Activated CD4-positive, alpha-beta T cell treated with anti-CD3 and anti-CD28 coated beads for 36 hours (primary cell): ENCODE measurements at regions not wholly inside any gene's neighbourhood (a gene's known extent, or its start where the extent isn't known, plus 50 kb on each side); places are given as distances from the start of the nearest gene placed in this dataset.
"Not testable (repeated sequence)": the region's sequence is repeated elsewhere in the genome, so short reads cannot be mapped to it uniquely, and the experiment has no call there.

Experiments
- ATAC-seq: fragments of 200-7000 bp; cut with Tn5 transposase; one replicate; pipeline ENCODE4 v1.10.0; 2021; ENCODE audit warnings: mild to moderate bottlenecking, moderate library complexity
- CTCF ChIA-PET: fragments of 350-600 bp; sonication (Branson Sonifier 250); formaldehyde crosslinking; loops from one replicate; lab custom pipeline; 2021; ENCODE audit warnings: antibody characterized with exemption; lab: Charles Lee
- POLR2A ChIA-PET: fragments of 350-600 bp; sonication (Branson Sonifier 250); formaldehyde crosslinking; loops from one replicate; lab custom pipeline; 2021; ENCODE audit warnings: antibody characterized with exemption, inconsistent platforms; lab: Charles Lee
- DNase-seq: peaks from one replicate; pipeline ENCODE4 v3.0.0-alpha.2; 2020
- H3K27ac Mint-ChIP-seq: one replicate; pipeline ENCODE4 v1.8.0; 2021; ENCODE audit warnings: mixed read lengths
- H3K27me3 Mint-ChIP-seq: one replicate; pipeline ENCODE4 v1.8.0; 2021; ENCODE audit warnings: mixed read lengths
- H3K36me3 Mint-ChIP-seq: one replicate; pipeline ENCODE4 v1.8.0; 2021; ENCODE audit warnings: low read depth, mixed read lengths
- H3K4me1 Mint-ChIP-seq: one replicate; pipeline ENCODE4 v1.8.0; 2021; ENCODE audit warnings: mixed read lengths
- H3K4me3 Mint-ChIP-seq: one replicate; pipeline ENCODE4 v1.8.0; 2021; ENCODE audit warnings: mild to moderate bottlenecking, moderate library complexity, mixed read lengths
- H3K9me3 Mint-ChIP-seq: one replicate; pipeline ENCODE4 v1.8.0; 2021; ENCODE audit warnings: low read depth, mixed read lengths
- intact Hi-C, 2 experiments: fragments of 100-400 bp; cut with DNase I in 1 of 2; cut with micrococcal nuclease in 1 of 2; formaldehyde crosslinking; loops; one replicate each; pipeline versions ENCODE4 v1.14.2 to v1.15.1; 2022 to 2024; cut with DNase I, micrococcal nuclease

- H3K36me3 Mint-ChIP-seq = no peaks in the 10 kb centered on the region
- CTCF ChIA-PET = interaction anchor here (0.8 kb wide), 1 partner anchor 236 kb away, joined by 3 read pairs; no protein-coding TSS in a partner anchor
- H3K9me3 Mint-ChIP-seq = no peaks in the 10 kb centered on the region
- no peak for ATAC-seq
- no peak for DNase-seq
- POLR2A ChIA-PET = no interaction called here
- H3K27ac Mint-ChIP-seq = no peak overlapping the region
- peaks cover 2% of the 10 kb centered on the region for H3K27me3 Mint-ChIP-seq
- H3K4me3 Mint-ChIP-seq = no peak overlapping the region
- H3K4me1 Mint-ChIP-seq = no peaks in the 10 kb centered on the region
- intact Hi-C loops = no loop called here
Measured at GRCh38 chr4:57324673-57325307, 214.6 kb upstream of the IGFBP7 start.

GRCh38 chr4:57320849-57321248 lies 210.7 kb upstream of the IGFBP7 start:
- H3K27me3 Mint-ChIP-seq = no peaks in the 10 kb centered on the region
- H3K4me1 Mint-ChIP-seq = no peaks in the 10 kb centered on the region
- H3K9me3 Mint-ChIP-seq = no peaks in the 10 kb centered on the region
- H3K4me3 Mint-ChIP-seq = no peak overlapping the region
- ChIA-PET CTCF (no interaction called here), POLR2A (no interaction called here)
- no peak for ATAC-seq
- no peak for DNase-seq
- no peak overlapping the region for H3K27ac Mint-ChIP-seq
- H3K36me3 Mint-ChIP-seq = no peaks in the 10 kb centered on the region
- intact Hi-C loops = loop anchor here in 1 of 2 experiments (1.0 kb wide), 1 partner anchor 23 kb away; no protein-coding TSS in a partner anchor

GRCh38 chr4:57320217-57320616 lies 210.0 kb upstream of the IGFBP7 start:
- no peak for ATAC-seq

GRCh38 chr4:57318703-57319102 lies 208.5 kb upstream of the IGFBP7 start:
- peaks cover under 1% of the 10 kb centered on the region for H3K27me3 Mint-ChIP-seq
- H3K36me3 Mint-ChIP-seq = no peaks in the 10 kb centered on the region
- H3K9me3 Mint-ChIP-seq = no peaks in the 10 kb centered on the region
- no peak overlapping the region for H3K4me3 Mint-ChIP-seq
- ATAC-seq (no peak), DNase-seq (no peak)
- ChIA-PET POLR2A (no interaction called here), CTCF (no interaction called here)
- H3K4me1 Mint-ChIP-seq = no peaks in the 10 kb centered on the region
- no peak overlapping the region for H3K27ac Mint-ChIP-seq
- intact Hi-C loops = no loop called here

More at GRCh38 chr4:57320217-57320616, 210.0 kb upstream of the IGFBP7 start:
- POLR2A ChIA-PET = no interaction called here
- no peaks in the 10 kb centered on the region for H3K4me1 Mint-ChIP-seq
- CTCF ChIA-PET = no interaction called here
- no peaks in the 10 kb centered on the region for H3K27me3 Mint-ChIP-seq
- no peak overlapping the region for H3K4me3 Mint-ChIP-seq
- DNase-seq = no peak
- H3K36me3 Mint-ChIP-seq = no peaks in the 10 kb centered on the region
- H3K27ac Mint-ChIP-seq = no peak overlapping the region
- intact Hi-C loops = loop anchor here in 1 of 2 experiments (1.0 kb wide), 1 partner anchor 24 kb away; no protein-coding TSS in a partner anchor
- no peaks in the 10 kb centered on the region for H3K9me3 Mint-ChIP-seq

- peaks cover 2% of the 10 kb centered on the region for H3K9me3 Mint-ChIP-seq
- ATAC-seq (no peak), DNase-seq (no peak)
- no peaks in the 10 kb centered on the region for H3K36me3 Mint-ChIP-seq
- POLR2A ChIA-PET = no interaction called here
- H3K27ac Mint-ChIP-seq = no peak overlapping the region
- intact Hi-C loops = no loop called here
- CTCF ChIA-PET = no interaction called here
- H3K4me1 Mint-ChIP-seq = no peaks in the 10 kb centered on the region
- H3K27me3 Mint-ChIP-seq = peaks cover 3% of the 10 kb centered on the region
- H3K4me3 Mint-ChIP-seq = no peak overlapping the region
Measured at GRCh38 chr4:57314636-57315035, 204.5 kb upstream of the IGFBP7 start.

- no peaks in the 10 kb centered on the region for H3K4me1 Mint-ChIP-seq
- intact Hi-C loops = no loop called here
- ChIA-PET POLR2A (no interaction called here), CTCF (no interaction called here)
- no peaks in the 10 kb centered on the region for H3K36me3 Mint-ChIP-seq
- H3K9me3 Mint-ChIP-seq = peaks cover 2% of the 10 kb centered on the region
- H3K27me3 Mint-ChIP-seq = peaks cover 5% of the 10 kb centered on the region
- no peak overlapping the region for H3K27ac Mint-ChIP-seq
- no peak overlapping the region for H3K4me3 Mint-ChIP-seq
- ATAC-seq (no peak), DNase-seq (no peak)
Measured at GRCh38 chr4:57312296-57312695, 202.1 kb upstream of the IGFBP7 start.

- no peak overlapping the region for H3K27ac Mint-ChIP-seq
- H3K27me3 Mint-ChIP-seq = peaks cover 7% of the 10 kb centered on the region
Measured at GRCh38 chr4:57309658-57310057, 199.5 kb upstream of the IGFBP7 start.

GRCh38 chr4:57308301-57308700 lies 198.1 kb upstream of the IGFBP7 start:
- intact Hi-C loops = no loop called here
- ATAC-seq (no peak), DNase-seq (no peak)
- H3K9me3 Mint-ChIP-seq = peaks cover 2% of the 10 kb centered on the region
- CTCF ChIA-PET = no interaction called here
- no peaks in the 10 kb centered on the region for H3K36me3 Mint-ChIP-seq
- no peak overlapping the region for H3K4me3 Mint-ChIP-seq
- H3K27me3 Mint-ChIP-seq = peaks cover 5% of the 10 kb centered on the region
- POLR2A ChIA-PET = no interaction called here
- no peak overlapping the region for H3K27ac Mint-ChIP-seq
- H3K4me1 Mint-ChIP-seq = no peaks in the 10 kb centered on the region

More at GRCh38 chr4:57309658-57310057, 199.5 kb upstream of the IGFBP7 start:
- ATAC-seq (no peak), DNase-seq (no peak)
- ChIA-PET POLR2A (no interaction called here), CTCF (no interaction called here)
- Mint-ChIP-seq H3K4me3 (no peak overlapping the region), H3K9me3 (peaks cover 2% of the 10 kb centered on the region), H3K4me1 (no peaks in the 10 kb centered on the region), H3K36me3 (no peaks in the 10 kb centered on the region)
- intact Hi-C loops = no loop called here

- DNase-seq (no peak), ATAC-seq (no peak)
- Mint-ChIP-seq H3K27ac (no peak overlapping the region), H3K36me3 (no peaks in the 10 kb centered on the region), H3K9me3 (no peaks in the 10 kb centered on the region), H3K4me1 (no peaks in the 10 kb centered on the region), H3K4me3 (no peak overlapping the region), H3K27me3 (peaks cover 5% of the 10 kb centered on the region)
- CTCF ChIA-PET = no interaction called here
- POLR2A ChIA-PET = no interaction called here
- intact Hi-C loops = no loop called here
Measured at GRCh38 chr4:57305836-57306235, 195.7 kb upstream of the IGFBP7 start.

- CTCF ChIA-PET = interaction anchor here (1.0 to 1.4 kb wide), 2 partner anchors 25 to 140 kb away, joined by 3 read pairs; no protein-coding TSS in a partner anchor
- POLR2A ChIA-PET = no interaction called here
- intact Hi-C loops = no loop called here
- Mint-ChIP-seq H3K27me3 (peaks cover 5% of the 10 kb centered on the region), H3K4me1 (no peaks in the 10 kb centered on the region), H3K9me3 (no peaks in the 10 kb centered on the region), H3K27ac (no peak overlapping the region), H3K4me3 (no peak overlapping the region), H3K36me3 (no peaks in the 10 kb centered on the region)
- DNase-seq (no peak), ATAC-seq (no peak)
Measured at GRCh38 chr4:57303012-57303751, 193.0 kb upstream of the IGFBP7 start.

GRCh38 chr4:57300300-57300699 lies 190.1 kb upstream of the IGFBP7 start:
- intact Hi-C loops, H3K27me3 Mint-ChIP-seq, DNase-seq, H3K36me3 Mint-ChIP-seq, H3K4me3 Mint-ChIP-seq, H3K27ac Mint-ChIP-seq, H3K9me3 Mint-ChIP-seq, ATAC-seq, H3K4me1 Mint-ChIP-seq, POLR2A ChIA-PET: not testable (repeated sequence)
- CTCF ChIA-PET = interaction anchor here (0.9 kb wide), 1 partner anchor 136 kb away, joined by 8 read pairs; no protein-coding TSS in a partner anchor

- H3K4me3 Mint-ChIP-seq = no peak overlapping the region
- H3K4me1 Mint-ChIP-seq = no peaks in the 10 kb centered on the region
- DNase-seq = no peak
- ATAC-seq = no peak
- no peak overlapping the region for H3K27ac Mint-ChIP-seq
- POLR2A ChIA-PET = no interaction called here
- CTCF ChIA-PET = no interaction called here
- intact Hi-C loops = no loop called here
- no peaks in the 10 kb centered on the region for H3K27me3 Mint-ChIP-seq
- H3K36me3 Mint-ChIP-seq = no peaks in the 10 kb centered on the region
- no peaks in the 10 kb centered on the region for H3K9me3 Mint-ChIP-seq
Measured at GRCh38 chr4:57291911-57292310, 181.7 kb upstream of the IGFBP7 start.
